ENCODE measurements at regions not wholly inside any gene's neighbourhood (a gene's known extent, or its start where the extent isn't known, plus 50 kb on each side); places are given as distances from the start of the nearest gene placed in this dataset.

DNA sequence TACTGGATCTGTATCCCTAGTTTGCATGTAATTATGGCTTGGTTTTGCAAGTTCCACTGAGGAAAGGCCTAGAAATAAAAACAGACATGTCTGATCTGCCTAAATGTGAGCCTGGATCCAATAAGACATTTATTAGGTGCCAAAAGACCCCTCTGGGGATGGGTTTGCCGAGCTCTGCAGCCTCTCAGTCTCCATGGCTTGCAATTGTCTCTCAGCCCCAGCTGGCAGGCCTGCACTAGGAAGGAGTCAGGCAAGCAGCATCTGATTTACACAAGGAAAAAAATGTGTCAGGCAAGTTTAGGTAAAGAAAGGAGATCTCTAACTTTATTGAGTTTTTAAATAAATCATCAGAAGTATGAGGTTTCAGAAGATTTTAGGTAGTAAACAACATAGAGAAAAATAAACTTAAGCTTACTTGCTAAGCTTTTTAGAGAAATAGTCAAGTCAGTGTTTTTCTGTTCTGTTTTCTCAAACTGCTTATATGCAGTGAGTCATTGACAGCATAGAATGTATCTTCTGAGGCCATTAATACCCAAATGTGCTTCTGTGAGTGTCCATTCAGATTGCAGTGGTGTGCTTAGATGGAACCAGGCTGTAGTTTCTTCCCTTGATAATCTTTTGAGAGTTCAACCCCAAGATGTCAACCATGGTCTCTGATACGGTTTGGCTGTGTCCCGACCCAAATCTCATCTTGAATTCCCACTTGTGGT, 121.0 kb downstream of the FHL5 start:
- H3K4me1 ChIP-seq (ENCODE audit: control insufficient read depth in 5 of 5, insufficient read depth in 5 of 5, low read length in 5 of 5), result no peaks in the 10 kb centered on the region
- DNase-seq (peak in 1 of 3 donors; percentile 6), ATAC-seq (ENCODE audit: insufficient read depth, low FRiP score) (no peak)
- H3K27me3 ChIP-seq (ENCODE audit: control insufficient read depth in 3 of 3, insufficient read depth in 3 of 3, low read length in 2 of 3), result no peaks in the 10 kb centered on the region
- H3K4me3 ChIP-seq, result no peak overlapping the region
- no peaks in the 10 kb centered on the region for H3K36me3 ChIP-seq (ENCODE audit: control insufficient read depth in 4 of 4, insufficient read depth in 4 of 4, low read length in 4 of 4)
- H3K9ac ChIP-seq (ENCODE audit: insufficient read depth in 1 of 2, low read length in 2 of 2), result no peak overlapping the region
- H3K9me3 ChIP-seq (ENCODE audit: control insufficient read depth in 4 of 4, insufficient read depth in 3 of 4, low read length in 3 of 4), result peaks cover 0 to 3% (median 0%) of the 10 kb centered on the region in 4 donors
- H3K27ac ChIP-seq (ENCODE audit: low read depth in 1 of 2, low read length in 1 of 2), result no peak overlapping the region
- WGBS, 2 donors, result 74% methylated on average over 3 of the region's 3 CpGs
- TF ChIP-seq, protein P1, sequence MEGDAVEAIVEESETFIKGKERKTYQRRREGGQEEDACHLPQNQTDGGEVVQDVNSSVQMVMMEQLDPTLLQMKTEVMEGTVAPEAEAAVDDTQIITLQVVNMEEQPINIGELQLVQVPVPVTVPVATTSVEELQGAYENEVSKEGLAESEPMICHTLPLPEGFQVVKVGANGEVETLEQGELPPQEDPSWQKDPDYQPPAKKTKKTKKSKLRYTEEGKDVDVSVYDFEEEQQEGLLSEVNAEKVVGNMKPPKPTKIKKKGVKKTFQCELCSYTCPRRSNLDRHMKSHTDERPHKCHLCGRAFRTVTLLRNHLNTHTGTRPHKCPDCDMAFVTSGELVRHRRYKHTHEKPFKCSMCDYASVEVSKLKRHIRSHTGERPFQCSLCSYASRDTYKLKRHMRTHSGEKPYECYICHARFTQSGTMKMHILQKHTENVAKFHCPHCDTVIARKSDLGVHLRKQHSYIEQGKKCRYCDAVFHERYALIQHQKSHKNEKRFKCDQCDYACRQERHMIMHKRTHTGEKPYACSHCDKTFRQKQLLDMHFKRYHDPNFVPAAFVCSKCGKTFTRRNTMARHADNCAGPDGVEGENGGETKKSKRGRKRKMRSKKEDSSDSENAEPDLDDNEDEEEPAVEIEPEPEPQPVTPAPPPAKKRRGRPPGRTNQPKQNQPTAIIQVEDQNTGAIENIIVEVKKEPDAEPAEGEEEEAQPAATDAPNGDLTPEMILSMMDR (IDR thresholded peaks at IDR 0.05; ENCODE audit: control extremely low read depth, extremely low read depth), result no peak

DNA sequence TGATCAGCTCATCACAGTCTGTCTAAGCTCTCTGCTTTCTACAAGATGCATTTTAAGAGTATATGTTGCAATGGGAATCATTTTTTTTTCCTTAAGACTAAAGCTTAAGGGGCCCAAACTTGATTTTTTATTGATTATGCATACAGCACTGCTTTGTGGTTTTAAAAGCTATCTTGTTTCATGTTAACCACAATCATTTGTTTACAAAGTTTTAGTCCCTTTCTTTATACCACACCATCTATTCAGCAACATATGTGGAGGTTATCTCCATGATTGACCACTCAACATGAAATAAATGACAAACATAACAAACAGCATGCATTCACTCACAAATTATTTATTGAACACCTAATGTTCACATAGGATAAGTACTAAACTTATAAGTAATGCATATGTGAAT, 119.1 kb downstream of the FHL5 start:
- Histone ChIP-seq H3K27ac (ENCODE audit: low read depth in 1 of 2, low read length in 1 of 2) (no peak overlapping the region), H3K9me3 (ENCODE audit: control insufficient read depth in 4 of 4, insufficient read depth in 3 of 4, low read length in 3 of 4) (peaks cover 0 to 3% (median 0%) of the 10 kb centered on the region in 4 donors), H3K36me3 (ENCODE audit: control insufficient read depth in 4 of 4, insufficient read depth in 4 of 4, low read length in 4 of 4) (no peaks in the 10 kb centered on the region), H3K4me1 (ENCODE audit: control insufficient read depth in 5 of 5, insufficient read depth in 5 of 5, low read length in 5 of 5) (no peaks in the 10 kb centered on the region), H3K9ac (ENCODE audit: insufficient read depth in 1 of 2, low read length in 2 of 2) (no peak overlapping the region), H3K27me3 (ENCODE audit: control insufficient read depth in 3 of 3, insufficient read depth in 3 of 3, low read length in 2 of 3) (no peaks in the 10 kb centered on the region), H3K4me3 (no peak overlapping the region)
- DNase-seq, result no peak
- TF ChIP-seq, protein P1 (IDR thresholded peaks at IDR 0.05; ENCODE audit: control extremely low read depth, extremely low read depth), result no peak
- ATAC-seq (ENCODE audit: insufficient read depth, low FRiP score), result no peak

DNA sequence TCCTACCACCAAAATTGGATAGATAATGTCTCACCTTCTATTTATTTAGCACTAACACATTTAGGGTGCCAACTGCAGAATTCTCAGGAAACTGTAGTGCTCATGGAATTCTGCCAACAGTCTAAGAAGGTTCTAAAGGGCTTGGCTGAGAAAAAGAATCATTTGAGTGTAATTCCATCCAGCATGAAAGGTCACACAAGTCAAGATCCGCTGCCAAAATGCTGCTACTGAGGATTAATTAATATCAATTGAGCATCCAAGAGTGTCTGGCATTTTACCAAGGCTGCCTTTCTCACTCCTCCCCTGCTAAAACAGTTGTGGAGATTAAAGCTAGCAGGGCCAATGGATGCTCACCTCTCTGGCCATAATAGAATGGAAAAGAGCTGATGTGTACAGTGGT, 112.7 kb downstream of the FHL5 start:
- peaks cover 0 to 3% (median under 1%) of the 10 kb centered on the region in 4 donors for H3K9me3 ChIP-seq (ENCODE audit: control insufficient read depth in 4 of 4, insufficient read depth in 3 of 4, low read length in 3 of 4)
- TF ChIP-seq, protein P1 (IDR thresholded peaks at IDR 0.05; ENCODE audit: control extremely low read depth, extremely low read depth), result no peak
- H3K27ac ChIP-seq (ENCODE audit: low read depth in 1 of 2, low read length in 1 of 2), result no peak overlapping the region
- no peak for ATAC-seq (ENCODE audit: insufficient read depth, low FRiP score)
- no peak overlapping the region for H3K9ac ChIP-seq (ENCODE audit: insufficient read depth in 1 of 2, low read length in 2 of 2)
- H3K36me3 ChIP-seq (ENCODE audit: control insufficient read depth in 4 of 4, insufficient read depth in 4 of 4, low read length in 4 of 4), result no peaks in the 10 kb centered on the region
- 32 to 73% methylated on average over 1 of the region's 1 CpG for WGBS, 2 donors
- peak in 2 of 3 donors; percentile 12 to 25 for DNase-seq
- no peak overlapping the region for H3K4me3 ChIP-seq
- H3K4me1 ChIP-seq (ENCODE audit: control insufficient read depth in 5 of 5, insufficient read depth in 5 of 5, low read length in 5 of 5), result peaks cover 0 to 2% (median 0%) of the 10 kb centered on the region in 5 donors
- H3K27me3 ChIP-seq (ENCODE audit: control insufficient read depth in 3 of 3, insufficient read depth in 3 of 3, low read length in 2 of 3), result no peaks in the 10 kb centered on the region

All from lung (tissue), 11 donors.